ENCODE measurements at regions not wholly inside any gene's neighbourhood (a gene's known extent, or its start where the extent isn't known, plus 50 kb on each side); places are given as distances from the start of the nearest gene placed in this dataset.

- Histone ChIP-seq H3K4me2 (no peak overlapping the region), H3K4me3 (no peak overlapping the region), H2AFZ (no peak overlapping the region), H3K9me3 (ENCODE audit: insufficient read depth, low read depth) (no peaks in the 10 kb centered on the region), H3K36me3 (ENCODE audit: low read depth) (no peaks in the 10 kb centered on the region), H3K4me1 (replicated peaks; ENCODE audit: insufficient read depth) (no peaks in the 10 kb centered on the region), H3F3A (ENCODE audit: insufficient read depth, low read depth) (no peaks in the 10 kb centered on the region), H3K79me2 (ENCODE audit: low read depth) (no peaks in the 10 kb centered on the region), H4K20me1 (ENCODE audit: insufficient read depth) (no peaks in the 10 kb centered on the region), H3K27ac (no peak overlapping the region), H3K27me3 (ENCODE audit: insufficient read depth, low read depth) (peaks cover 25% of the 10 kb centered on the region), H3K9me2 (ENCODE audit: insufficient read depth) (no peaks in the 10 kb centered on the region)
- DNase-seq, result no peak
- CTCF ChIA-PET, result no interaction called here
- intact Hi-C loops (cut with micrococcal nuclease; ENCODE audit: unreplicated experiment), result no loop called here
- POLR2A ChIA-PET (ENCODE audit: unreplicated experiment), result no interaction called here
- BruUV-seq (replicated peaks), result no TSS peak
- TF ChIP-seq CTCF (conservative IDR thresholded peaks at IDR 0.05), result no peak
- TF ChIP-seq EZH2 (IDR thresholded peaks at IDR 0.05; ENCODE audit: low read depth), result no peak
Observed at GRCh38 chr16:51434567-51435198, 283.6 kb upstream of the SALL1 start.

GRCh38 chr16:51433599-51433998 is 282.5 kb upstream of the SALL1 start:
- H4K20me1 ChIP-seq (ENCODE audit: insufficient read depth), result no peaks in the 10 kb centered on the region
- no peak overlapping the region for H3K4me3 ChIP-seq
- no peak overlapping the region for H3K4me2 ChIP-seq
- H3K9me3 ChIP-seq (ENCODE audit: insufficient read depth, low read depth), result no peaks in the 10 kb centered on the region
- no peak for TF ChIP-seq EZH2 (IDR thresholded peaks at IDR 0.05; ENCODE audit: low read depth)
- TF ChIP-seq CTCF (conservative IDR thresholded peaks at IDR 0.05), result no peak
- no peak overlapping the region for H3K27ac ChIP-seq
- DNase-seq, result no peak
- H3K9me2 ChIP-seq (ENCODE audit: insufficient read depth), result no peaks in the 10 kb centered on the region; the same call in 1 of the 2 replicates
- H3K27me3 ChIP-seq (ENCODE audit: insufficient read depth, low read depth), result peaks cover 16% of the 10 kb centered on the region
- H2AFZ ChIP-seq, result no peak overlapping the region
- H3K4me1 ChIP-seq (replicated peaks; ENCODE audit: insufficient read depth), result no peaks in the 10 kb centered on the region
- ChIA-PET POLR2A (ENCODE audit: unreplicated experiment) (no interaction called here), CTCF (no interaction called here)
- no peaks in the 10 kb centered on the region for H3K36me3 ChIP-seq (ENCODE audit: low read depth)
- intact Hi-C loops (cut with micrococcal nuclease; ENCODE audit: unreplicated experiment), result no loop called here
- H3K79me2 ChIP-seq (ENCODE audit: low read depth), result no peaks in the 10 kb centered on the region
- BruUV-seq (replicated peaks), result no TSS peak
- no peaks in the 10 kb centered on the region for H3F3A ChIP-seq (ENCODE audit: insufficient read depth, low read depth)

DNA sequence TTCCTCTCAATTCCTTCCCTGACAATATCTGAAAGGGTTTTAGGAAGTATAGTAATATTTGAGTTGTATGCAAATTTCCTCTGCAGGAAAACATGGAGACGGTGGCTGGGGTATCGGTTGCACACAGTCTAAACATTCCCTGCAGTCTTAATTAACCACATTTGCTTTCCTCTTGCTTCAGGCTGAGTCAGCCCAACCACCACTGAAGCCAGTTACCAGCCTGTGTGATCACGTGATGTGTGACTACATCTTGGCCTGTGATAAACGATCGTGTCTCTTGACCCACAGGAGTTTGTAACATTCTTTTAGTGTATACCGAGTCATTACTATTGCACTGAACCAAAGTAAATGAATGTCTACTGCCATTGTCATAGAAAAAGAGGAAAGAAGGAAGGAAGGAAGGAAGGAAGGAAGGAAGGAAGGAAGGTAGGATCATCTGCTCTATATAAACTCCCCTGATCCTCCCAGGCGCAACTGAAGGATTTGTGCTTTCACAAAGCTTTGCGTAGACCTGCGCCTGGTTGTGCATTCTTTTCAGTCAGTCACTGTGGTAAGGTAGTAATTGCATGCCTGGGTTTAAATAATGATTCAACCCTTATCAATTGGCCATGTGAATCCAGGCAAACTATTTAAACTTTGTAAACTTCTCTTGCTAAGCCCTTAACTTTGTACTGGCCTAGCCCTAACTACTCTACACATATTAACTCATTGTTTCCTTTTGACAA is 280.6 kb upstream of the SALL1 start:
- TF ChIP-seq EZH2 (IDR thresholded peaks at IDR 0.05; ENCODE audit: low read depth), result no peak
- TF ChIP-seq CTCF (conservative IDR thresholded peaks at IDR 0.05), result no peak
- no peaks in the 10 kb centered on the region; the same call in 1 of the 2 replicates for H3K9me2 ChIP-seq (ENCODE audit: insufficient read depth)
- H2AFZ ChIP-seq, result no peak overlapping the region
- H3K4me3 ChIP-seq, result no peak overlapping the region
- ChIA-PET CTCF (no interaction called here), POLR2A (ENCODE audit: unreplicated experiment) (no interaction called here)
- H3K4me1 ChIP-seq (replicated peaks; ENCODE audit: insufficient read depth), result no peaks in the 10 kb centered on the region
- no peaks in the 10 kb centered on the region for H3K36me3 ChIP-seq (ENCODE audit: low read depth)
- BruUV-seq (replicated peaks), result no TSS peak
- no peak for DNase-seq
- intact Hi-C loops (cut with micrococcal nuclease; ENCODE audit: unreplicated experiment), result no loop called here
- no peaks in the 10 kb centered on the region for H4K20me1 ChIP-seq (ENCODE audit: insufficient read depth)
- no peaks in the 10 kb centered on the region for H3K27me3 ChIP-seq (ENCODE audit: insufficient read depth, low read depth)
- H3K27ac ChIP-seq, result no peak overlapping the region
- H3K9me3 ChIP-seq (ENCODE audit: insufficient read depth, low read depth), result no peaks in the 10 kb centered on the region
- H3K79me2 ChIP-seq (ENCODE audit: low read depth), result no peaks in the 10 kb centered on the region
- no peaks in the 10 kb centered on the region for H3F3A ChIP-seq (ENCODE audit: insufficient read depth, low read depth)
- no peak overlapping the region for H3K4me2 ChIP-seq
